ENCODE measurements at regions not wholly inside any gene's neighbourhood (a gene's known extent, or its start where the extent isn't known, plus 50 kb on each side); places are given as distances from the start of the nearest gene placed in this dataset.

DNA sequence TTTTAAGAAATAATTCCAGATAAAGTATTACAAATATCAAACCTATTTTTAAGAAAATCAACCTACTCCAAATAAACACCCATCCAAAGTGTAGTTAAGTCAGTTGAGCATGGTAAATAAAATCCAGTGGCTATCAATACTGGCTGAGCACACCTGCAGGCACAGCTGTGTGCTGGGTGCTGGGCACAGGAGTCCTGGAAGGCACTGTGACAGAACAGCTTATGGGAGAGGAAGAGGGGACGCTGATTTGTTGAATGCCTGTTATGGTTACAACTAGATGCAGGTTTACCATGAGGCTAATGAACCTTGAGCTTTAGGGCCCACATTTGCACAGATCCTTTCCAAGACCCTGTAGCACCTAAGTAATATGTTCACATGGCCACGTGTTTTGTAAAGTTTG lies 202.7 kb downstream of the MTX2 start:
- no peak for DNase-seq

DNA sequence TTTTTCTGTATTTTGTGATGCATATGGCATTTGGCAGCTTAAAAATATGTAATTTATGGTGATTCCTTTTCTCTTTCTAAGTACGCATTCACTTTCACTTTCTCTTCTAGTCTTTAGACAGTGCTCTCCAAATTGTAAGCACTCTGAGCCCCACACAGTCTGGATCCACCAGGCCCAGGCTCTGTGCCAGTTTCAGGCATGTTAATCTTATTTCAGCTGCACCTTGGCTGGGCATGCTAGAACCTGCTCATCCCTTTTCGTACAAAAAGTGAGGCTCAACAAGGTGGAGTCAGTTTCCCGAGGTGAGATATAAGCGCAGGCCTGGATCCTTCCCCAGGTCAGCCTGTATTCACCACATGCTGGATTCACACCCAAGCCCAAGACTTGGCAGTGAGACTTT lies 203.9 kb downstream of the MTX2 start:
- DNase-seq: no peak

DNA sequence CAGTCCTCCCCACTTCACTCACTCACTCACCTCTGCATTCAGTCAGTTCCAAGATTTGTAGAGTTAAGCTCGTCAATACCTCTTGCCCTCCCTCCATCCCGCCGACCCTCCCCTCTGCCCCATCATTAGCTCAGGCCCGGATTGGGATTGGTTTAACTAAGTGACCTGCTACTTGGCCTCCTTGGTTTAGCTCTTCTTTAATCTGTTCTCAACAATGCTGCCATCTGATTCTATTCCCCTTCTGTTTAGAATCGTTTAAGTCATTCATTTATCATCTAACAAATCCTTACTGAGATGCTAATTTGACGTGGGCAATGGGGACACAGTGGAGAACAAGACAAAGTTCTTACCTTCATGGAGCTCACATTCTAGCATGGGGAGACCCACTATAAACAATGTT lies 204.6 kb downstream of the MTX2 start:
- DNase-seq: no peak

DNA sequence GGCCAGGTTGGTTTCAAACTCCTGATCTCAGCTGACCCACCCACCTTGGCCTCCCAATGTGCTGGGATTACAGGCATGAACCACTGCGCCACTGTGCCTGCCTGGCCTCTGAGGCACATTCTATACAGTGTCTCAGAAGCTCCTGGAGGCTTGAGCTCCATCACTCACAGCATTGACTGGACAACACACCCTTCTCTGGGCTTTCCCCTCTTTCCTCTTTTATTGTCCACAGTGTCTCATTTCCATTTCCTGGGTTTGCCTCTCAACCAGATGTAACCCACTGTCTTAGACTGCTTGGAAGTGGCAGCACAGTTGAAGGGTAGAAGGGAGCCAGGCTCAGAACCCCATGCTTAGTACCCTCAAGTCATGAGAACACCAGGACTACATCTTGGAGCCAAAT lies 208.1 kb downstream of the MTX2 start:
- no peak for DNase-seq

DNA sequence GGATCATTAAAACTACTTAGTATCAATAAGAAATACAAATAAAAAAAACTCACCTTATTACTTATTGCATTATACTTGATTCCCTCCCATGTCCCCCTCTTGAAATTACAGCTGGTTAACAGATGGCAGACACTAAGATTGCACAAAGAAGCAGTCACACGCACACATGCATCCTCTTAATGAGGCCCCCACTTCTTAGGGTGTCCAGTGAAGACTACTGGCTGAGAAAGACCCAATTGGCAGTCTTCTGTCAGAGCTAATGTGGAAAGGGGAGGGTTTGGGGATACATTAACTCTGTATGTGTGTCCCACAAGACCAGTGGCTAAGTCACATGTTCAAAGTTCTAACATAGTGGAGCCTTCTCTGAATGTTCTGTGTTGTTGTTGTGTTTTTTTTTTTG lies 210.7 kb downstream of the MTX2 start:
- no peak for DNase-seq

DNA sequence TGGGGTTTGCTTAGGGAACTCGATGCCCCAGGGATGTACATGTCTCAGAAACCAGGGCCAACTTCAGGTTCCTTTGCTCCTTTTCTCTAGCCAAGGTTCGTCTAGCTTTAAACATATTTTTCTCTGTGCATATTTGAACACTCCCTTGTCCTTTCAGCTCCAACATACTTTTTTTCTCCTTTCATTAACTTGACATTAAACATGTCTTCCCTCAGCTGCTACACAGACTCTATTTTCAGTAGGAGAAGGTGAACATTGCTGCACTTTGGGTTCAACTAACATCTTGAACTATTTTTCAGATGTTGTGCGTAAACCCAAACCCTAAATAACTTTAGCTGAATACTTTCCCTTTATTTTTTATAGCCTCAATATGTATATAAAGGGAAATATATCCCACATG lies 212.9 kb downstream of the MTX2 start:
- no peak for DNase-seq

DNA sequence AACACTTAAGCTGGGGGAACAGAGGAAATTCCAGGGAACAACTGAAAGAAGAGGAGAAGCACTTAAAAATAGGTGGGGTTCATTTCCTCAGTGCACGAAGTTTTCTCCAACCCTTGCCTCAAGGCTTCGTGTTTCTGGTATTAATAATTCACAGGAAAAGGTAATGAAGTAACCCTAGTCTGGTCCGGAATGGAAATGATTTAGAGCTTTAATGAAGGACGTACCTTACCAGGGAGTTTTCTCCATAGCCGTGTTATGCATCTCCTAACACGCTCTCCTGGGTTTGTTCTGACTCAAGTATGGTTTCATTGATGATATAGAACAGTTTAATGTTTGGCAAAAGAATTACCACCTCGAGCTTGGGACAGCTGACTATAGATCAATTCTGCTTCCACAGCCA lies 214.2 kb downstream of the MTX2 start:
- no peak for DNase-seq

DNA sequence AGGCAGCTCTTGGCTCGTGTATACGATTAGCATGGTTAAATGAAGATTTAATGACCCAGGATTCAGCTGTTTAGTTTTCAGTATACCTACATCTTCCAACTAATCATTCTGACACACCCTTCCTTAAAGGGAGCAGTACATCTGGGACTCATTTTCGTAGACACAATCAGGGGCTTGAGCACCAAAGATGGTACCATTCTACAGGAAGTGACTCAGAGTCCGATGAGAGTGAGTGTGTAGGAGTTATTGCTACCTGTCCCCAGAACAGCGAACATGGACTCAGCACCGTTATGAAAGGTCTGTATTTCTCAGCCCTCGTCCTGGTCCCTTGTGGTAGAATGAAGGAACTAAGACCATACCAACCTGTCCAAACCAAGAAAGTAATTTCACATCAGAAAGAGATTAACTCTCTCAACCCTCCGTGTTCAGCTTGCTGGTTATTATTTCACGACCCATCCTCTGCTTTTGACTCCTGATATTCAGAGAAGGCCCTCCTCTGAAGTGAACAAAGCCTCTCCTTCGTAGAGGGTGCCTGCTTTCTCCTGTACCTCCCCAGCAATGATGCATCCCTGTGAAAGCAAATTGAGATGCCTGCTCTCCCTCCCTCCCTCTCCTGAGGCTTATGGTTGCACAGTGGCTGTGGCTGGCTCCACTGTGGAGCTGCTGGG lies 214.8 kb downstream of the MTX2 start:
- DNase-seq: no peak

DNA sequence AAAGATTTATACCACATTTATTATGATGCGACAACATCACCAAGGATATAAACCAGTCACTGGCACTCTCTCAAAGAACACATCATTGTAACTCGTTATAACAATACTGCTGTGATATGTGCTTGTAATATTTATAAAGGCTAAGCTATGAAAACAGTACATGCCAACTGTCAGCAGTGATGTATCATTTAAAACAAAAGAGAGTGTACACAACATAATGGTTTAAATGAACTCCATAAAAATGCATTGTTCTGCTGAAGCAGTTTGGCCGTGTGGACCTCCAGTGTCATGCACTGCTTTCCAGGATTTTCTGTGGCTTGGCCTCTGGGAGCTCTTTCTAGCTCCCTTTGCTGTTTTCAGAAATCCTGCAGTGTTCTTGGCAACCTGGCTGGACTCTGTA lies 215.6 kb downstream of the MTX2 start:
- no peak for DNase-seq

DNA sequence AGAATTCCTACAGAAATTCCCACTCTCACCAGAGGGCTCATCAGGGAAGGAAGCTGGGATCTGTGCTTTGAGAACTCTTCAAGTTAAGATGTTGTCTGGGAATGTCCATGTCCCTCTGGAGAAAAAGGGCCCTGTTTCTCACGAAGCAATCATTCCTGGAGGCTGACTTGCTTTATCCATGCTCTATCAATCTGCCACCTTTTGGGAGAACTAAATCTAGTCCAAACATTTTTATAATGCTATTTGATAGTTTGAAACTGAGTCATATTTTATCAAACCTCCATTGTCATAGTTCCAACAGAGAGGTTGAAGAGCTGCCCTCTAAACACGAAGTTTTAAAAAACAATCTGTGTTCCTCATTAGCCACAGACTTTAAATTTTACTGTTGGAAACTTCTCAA lies 219.2 kb downstream of the MTX2 start:
- DNase-seq: no peak

DNA sequence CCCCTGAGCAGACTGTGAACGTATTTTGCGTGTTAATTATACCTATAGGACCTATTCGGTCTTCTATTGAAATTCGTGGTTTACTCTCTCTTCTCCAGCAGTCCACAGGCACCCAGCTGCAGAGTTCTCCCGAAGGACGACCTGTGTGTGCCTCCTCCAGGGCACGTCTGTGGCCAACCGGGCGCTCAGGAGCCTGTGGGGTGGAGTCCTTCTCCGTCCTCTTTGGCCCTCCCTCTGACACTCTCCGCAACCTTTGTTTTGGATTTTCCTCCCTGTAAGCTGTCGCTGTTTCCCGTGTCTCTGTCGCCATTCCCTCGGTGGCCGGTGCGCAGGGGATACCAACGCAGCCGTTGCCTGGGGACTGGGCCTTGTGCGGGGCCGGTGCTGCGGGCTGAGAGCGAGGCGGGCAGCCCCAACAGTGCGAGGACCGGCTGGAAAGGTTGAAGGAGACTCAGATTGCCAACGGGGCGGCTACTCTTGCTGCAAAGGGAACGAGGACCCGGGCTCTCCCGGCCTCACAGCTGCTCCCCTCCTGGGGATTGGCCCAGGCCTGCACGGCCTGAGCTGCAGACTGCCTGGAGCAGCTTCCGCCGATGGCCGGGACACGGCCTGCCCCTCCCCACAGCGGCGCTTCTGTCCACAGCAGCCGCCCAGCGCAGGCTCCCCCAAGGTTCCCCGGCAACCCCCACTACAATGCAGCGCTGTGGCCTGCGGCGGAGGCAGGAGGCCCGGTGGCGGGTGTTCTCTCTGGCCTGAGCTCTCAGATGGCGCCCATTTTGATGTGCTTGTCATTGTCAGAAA lies 221.0 kb downstream of the MTX2 start:
- no peak for DNase-seq

DNA sequence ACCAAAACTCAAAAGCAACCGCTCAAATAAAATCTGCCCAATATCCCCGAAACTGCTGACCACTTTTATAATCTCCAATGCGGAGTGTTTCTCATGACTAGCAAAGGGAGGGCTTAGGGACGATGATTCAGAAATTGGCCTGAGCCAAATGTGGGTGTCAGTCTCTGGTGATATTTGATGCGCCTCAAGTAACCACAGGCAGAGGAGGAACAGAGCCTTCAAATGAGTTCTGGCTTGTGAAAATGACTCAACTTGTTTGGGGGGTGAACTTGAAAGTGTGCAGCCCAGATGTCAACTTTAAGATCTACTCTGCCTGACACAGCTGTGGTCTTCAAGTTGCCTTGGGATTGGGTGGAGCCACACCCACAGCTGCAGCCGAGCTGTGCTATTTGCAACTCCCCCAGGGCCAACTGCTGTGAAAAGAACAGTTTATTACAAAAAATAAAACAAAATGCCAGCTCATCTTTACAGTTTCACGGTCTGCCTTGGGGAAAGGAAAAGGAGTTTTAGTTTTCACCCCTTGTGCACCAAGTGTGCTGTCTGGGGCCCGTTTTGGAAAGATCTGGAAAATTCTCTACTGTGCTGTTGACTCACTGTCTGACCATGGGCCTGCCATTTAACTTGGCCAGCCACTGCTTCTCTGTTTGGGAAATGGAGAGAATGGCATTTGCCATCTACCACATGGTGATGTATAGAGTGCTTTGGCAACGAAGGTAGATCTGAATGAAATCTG lies 222.1 kb downstream of the MTX2 start:
- no peak for DNase-seq

DNA sequence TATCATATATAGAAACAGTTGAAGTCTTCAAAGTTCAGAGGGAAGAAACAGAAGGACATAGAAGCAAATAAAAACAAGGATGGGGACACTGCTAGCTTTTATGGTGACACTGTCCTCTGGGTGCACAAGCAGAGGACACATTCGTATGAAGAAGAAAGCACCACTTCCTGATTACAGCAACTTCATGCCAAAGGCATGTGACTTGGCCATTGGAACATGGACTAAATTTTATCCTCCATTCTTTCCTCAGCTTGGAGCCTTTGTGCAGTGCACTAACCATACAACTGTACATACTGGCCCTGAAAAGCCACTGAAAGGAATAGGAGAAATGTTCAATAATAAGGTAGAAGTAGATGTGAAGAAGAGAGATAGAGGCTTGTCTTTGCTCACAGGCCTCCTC lies 223.3 kb downstream of the MTX2 start:
- no peak for DNase-seq

DNA sequence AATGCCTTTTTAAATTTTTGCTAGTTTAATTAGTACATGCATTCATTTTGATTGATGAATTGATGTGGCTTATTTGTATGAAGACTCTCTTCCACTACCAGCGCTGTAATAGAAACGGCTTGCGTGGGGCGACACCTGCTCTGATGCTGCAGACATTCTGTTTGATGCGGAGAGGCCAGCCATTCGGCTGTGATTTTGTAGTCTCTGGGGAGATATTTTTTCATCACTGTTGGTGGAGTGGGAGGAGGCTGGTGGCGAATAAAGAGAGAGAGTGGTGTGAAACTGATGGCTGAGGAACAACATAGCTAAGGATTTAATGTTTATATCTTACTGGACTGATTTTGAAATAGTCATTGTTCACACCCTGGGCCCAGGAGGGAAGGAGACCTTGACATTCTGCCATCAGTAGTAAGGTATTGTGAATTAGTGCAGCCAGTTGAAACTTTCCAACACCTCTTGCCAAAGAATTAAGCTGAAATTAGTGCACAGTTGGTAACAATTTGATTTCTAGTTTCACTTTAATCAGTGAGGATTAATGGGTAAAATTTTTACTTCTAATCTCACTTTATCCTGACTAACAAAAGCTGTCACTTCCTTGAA lies 224.1 kb downstream of the MTX2 start:
- no peak for DNase-seq

DNA sequence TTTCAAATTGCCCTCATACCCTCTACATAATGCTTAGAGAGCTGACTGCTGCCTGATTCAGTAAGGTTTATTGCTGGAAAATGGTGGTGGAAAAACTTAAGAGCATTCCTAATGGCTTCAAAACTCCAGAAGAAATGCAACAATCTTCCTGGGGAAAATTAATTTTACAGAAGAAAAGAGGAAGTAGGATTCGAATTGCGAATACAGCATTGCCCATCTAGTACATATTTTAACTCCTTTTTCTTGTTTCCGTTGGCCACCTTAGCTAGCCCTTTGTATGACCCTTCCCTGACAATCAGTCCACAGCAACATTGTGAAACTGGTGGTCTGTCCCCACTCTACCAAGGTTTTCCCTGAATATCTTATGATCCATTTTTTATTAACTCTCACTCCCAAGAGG lies 224.7 kb downstream of the MTX2 start:
- no peak for DNase-seq

DNA sequence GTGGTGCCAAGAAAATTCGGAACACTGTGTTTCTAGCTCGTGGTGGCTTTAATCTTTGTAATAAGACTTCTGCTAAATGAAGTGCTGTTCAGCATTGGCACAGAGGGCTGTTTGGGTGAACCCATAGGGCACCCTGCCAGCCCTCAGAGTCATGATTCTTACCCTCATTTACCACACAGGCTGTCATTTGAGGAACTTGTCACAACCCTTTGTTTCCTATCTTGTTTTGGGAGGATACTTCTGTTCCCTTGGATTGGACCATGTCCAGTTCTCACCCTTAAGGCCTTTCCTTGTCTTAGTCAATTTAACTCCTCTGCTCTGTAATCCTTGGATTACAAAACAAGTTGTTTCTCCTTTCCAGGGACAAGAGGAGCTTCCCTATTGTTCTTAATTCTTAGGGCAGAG lies 225.7 kb downstream of the MTX2 start:
- DNase-seq: peak; percentile 54 to 77

DNA sequence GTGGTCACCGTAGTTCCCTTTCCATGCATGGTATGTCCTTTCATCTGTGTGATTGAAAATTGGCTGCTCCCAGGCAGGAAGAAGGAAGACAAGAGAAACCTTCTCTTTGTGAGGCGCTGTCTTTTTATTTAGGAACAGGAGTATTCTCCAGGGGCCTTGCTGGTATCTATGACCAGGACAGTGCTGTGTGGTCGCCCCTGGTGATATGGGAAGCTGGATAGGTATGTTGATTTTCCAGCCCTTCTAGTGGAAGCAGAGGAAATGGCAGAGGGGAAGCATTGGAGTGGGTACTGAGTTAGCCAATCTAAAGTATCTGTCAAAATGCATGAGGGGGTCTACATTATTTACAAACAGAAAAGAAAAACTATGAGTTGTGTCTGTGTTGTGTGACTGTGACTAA lies 226.6 kb downstream of the MTX2 start:
- no peak for DNase-seq

DNA sequence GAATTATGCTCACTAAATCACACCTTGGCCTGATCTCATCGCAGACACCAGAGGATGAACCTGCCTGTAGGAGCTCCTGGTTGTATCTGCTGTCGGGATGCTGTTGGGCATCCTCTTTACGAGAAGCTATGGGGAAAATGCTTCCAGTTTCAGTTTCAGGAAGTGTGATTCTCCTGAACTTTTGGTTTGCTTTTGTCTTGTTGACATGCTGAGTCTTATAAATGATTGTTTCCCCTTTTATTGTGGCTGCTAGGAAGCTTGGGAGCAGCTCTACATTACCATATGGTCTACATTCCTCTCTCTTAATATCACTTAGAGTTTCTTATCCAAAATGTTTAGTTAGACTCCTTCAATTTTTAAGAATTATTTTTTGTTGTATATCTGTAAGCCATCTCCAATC lies 227.5 kb downstream of the MTX2 start:
- peak; percentile 2 to 3 for DNase-seq

DNA sequence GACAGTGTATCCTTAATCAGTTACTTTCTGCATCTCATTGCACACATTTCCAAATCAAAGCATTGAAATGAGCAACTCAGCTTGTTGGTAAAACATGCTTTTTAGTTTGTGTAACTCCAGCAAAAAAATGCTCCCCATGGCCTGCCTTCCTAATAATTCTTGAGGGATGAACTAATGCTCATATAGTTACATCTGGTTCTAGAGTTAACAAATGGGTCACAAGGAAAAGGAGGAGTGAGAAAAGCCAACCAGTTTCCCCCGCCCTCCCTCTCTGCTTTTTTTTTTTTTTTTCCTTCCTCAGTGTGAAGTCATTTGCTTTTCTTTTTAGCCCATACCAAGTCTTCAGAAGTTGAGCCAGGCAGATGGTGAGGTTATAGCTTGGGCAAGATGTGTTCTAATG lies 231.7 kb downstream of the MTX2 start:
- DNase-seq: no peak

DNA sequence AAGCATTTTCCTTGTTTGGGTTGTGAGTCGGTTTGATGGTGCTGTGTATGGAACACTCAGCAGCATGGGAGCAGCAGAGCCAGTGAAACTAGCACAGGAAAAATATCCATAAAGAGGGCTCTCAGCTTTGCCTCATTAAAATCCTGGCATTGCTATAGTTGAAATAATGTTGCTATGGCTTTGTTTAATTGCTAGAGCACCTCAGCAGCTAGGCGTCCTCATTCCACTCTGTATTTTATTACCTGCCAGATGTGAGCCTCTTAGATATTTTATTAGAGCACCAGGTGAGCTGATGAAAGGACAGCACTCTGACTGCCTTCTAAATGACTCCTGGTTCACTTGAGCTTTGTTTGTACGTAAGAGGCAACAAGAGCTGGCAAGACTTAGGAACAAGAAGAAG lies 232.4 kb downstream of the MTX2 start:
- no peak for DNase-seq

DNA sequence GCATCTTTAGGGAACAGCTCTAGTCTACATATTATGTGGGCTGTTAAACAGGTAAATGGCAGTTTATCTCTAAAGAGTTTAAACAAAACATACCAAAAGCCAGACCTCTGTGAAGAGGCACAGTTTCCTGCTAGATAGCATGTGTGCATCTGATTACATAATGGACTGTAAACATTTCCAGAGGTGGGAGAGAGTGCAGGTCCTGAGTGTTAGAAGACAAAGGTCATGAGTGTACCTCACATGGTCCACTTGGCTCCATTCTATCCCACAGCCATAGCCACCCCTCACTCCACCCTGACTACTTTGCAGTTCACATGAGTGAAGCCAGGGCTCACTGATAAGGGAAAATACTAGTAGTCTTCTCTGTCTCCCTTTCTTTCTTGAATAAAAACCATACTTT lies 233.4 kb downstream of the MTX2 start:
- no peak for DNase-seq

DNA sequence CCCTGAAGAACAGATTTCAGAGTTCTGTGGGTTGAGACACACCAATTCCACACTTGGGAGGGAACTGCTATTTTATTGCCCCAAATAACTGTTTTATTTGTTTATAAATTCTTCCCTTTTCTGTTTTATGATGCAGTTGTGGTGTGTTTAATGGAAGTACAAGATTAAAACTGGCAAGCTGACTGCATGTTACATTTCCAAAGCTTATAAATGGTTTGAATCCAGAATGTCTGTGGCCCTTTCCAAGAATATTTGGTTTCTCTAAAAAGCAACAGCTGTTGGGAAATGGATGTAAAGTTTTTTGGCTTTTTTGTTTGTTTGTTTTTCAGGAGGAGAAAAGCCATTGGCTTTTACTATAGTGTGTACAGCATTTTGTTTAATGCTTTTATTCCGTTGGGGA lies 234.5 kb downstream of the MTX2 start:
- DNase-seq: no peak

DNA sequence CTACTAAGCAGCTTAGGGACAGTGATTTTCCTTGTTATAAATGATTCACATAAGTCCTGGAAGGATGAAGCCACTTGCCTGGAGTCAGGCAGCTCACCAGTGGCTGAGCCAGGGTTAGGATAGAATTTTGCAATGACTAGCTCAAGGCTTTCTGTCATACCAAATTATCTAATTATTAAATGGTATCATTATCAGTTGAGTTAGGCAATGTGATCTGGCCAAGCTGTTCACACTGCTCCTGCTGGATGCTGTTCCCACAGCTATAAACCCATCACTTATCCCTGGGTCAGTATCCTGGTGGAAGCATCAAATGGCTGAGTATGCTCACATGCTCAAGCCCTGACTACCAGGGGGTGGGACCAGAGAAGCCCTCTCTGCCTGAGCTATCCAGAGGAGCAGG lies 235.2 kb downstream of the MTX2 start:
- no peak for DNase-seq

DNA sequence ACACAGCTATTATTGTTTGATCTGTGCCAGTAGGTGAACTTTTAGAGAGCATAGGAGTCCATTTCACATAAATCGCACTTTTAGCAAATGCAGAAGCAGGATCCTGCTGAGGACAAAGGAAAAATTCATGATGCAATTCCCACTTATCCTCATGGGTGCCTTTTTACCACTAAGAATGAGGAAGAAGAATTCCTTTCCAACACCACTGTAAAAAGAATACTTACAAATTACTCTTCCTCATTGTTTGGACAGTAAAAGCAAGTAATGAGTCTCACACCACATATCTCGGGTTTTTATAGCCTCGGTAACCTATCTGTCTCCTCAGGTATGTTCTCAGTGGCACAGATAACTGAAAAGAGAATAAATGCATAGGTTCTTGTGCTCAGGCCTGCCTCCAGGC lies 238.5 kb downstream of the MTX2 start:
- DNase-seq: no peak

Measured in inflammatory macrophage (primary cell).